GM12865 (cell line): ENCODE measurements at regions not wholly inside any gene's neighbourhood (a gene's known extent, or its start where the extent isn't known, plus 50 kb on each side); places are given as distances from the start of the nearest gene placed in this dataset.
A peak's percentile ranks its signal among the peaks of the same experiment; 100 is the strongest.
"Not testable (repeated sequence)": the region's sequence is repeated elsewhere in the genome, so short reads cannot be mapped to it uniquely, and the experiment has no call there.

ENCODE experiments used
- DNase-seq: peaks from one replicate; pipeline ENCODE4 v3.0.0; 2010; ENCODE audit warnings: low read depth
- H3K4me3 ChIP-seq: 2 replicates; pipeline ENCODE4 v1.5.1; 2011; ENCODE audit warnings: mild to moderate bottlenecking, low read depth, low read length, control low read depth
- TF ChIP-seq, protein P1 (sequence below): IDR thresholded peaks from 2 replicates; pipeline ENCODE4 v1.5.1; 2011; ENCODE audit warnings: low read length, control low read depth, low read depth, inconsistent platforms; ENCODE audit not compliant: insufficient read depth; ENCODE audit errors: missing control alignments

DNA sequence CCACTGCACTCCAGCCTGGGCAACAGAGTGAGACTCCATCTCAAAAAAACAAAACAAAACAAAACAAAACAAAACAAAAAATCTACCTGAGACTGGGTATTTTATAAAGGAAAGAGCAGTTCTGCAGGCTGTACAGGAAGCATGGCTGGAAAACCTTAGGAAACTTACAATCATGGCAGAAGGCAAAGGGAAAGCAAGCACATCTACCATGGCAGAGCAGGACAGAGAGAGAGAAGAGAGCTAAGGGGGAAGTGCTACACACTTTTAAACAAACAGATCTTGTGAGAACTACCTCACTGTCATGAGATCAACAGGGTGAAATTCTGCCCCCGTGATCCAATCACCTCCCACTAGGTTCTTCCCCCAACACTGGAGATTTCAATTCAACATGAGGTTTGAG lies 198.3 kb upstream of the SAMSN1 start:
- TF ChIP-seq, protein P1, sequence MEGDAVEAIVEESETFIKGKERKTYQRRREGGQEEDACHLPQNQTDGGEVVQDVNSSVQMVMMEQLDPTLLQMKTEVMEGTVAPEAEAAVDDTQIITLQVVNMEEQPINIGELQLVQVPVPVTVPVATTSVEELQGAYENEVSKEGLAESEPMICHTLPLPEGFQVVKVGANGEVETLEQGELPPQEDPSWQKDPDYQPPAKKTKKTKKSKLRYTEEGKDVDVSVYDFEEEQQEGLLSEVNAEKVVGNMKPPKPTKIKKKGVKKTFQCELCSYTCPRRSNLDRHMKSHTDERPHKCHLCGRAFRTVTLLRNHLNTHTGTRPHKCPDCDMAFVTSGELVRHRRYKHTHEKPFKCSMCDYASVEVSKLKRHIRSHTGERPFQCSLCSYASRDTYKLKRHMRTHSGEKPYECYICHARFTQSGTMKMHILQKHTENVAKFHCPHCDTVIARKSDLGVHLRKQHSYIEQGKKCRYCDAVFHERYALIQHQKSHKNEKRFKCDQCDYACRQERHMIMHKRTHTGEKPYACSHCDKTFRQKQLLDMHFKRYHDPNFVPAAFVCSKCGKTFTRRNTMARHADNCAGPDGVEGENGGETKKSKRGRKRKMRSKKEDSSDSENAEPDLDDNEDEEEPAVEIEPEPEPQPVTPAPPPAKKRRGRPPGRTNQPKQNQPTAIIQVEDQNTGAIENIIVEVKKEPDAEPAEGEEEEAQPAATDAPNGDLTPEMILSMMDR = no peak

GRCh38 chr21:14742119-14742518 lies 196.0 kb upstream of the SAMSN1 start:
- no peak overlapping the region for H3K4me3 ChIP-seq
- TF ChIP-seq, protein P1 = no peak
- no peak for DNase-seq

More for the DNA sequence above, 198.3 kb upstream of the SAMSN1 start:
- H3K4me3 ChIP-seq = no peak overlapping the region
- no peak for DNase-seq

DNA sequence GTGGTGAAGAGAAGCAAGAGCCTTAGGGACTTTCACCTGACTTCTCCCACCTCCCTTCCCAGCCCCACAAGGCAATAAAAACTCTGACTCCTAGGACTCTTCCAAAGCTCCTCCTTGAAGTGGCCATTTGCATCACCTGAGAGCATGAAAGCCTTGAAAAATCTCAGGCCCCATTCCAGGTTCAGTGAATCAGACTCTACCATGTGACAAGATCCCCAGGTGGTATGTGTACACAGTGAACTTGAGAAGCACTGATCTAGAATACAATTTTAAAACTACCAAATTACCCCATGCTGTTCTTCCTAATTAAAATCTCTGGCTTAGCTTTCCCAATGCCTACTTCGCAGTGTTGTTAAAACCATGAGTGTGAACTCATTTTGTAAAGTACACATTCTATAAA lies 195.1 kb upstream of the SAMSN1 start:
- no peak overlapping the region for H3K4me3 ChIP-seq
- TF ChIP-seq, protein P1 = no peak
- DNase-seq = no peak

- no peak for DNase-seq
- TF ChIP-seq, protein P1 = no peak
- H3K4me3 ChIP-seq = no peak overlapping the region
These were observed 194.6 kb upstream of the SAMSN1 start for GRCh38 chr21:14740692-14741091.

- TF ChIP-seq, protein P1 = no peak
- H3K4me3 ChIP-seq = no peak overlapping the region
- no peak for DNase-seq
These were observed 194.0 kb upstream of the SAMSN1 start for GRCh38 chr21:14740116-14740515.

GRCh38 chr21:14739590-14739989 lies 193.5 kb upstream of the SAMSN1 start:
- TF ChIP-seq, protein P1 = no peak
- peak; percentile 3 for DNase-seq
- no peak overlapping the region for H3K4me3 ChIP-seq

DNA sequence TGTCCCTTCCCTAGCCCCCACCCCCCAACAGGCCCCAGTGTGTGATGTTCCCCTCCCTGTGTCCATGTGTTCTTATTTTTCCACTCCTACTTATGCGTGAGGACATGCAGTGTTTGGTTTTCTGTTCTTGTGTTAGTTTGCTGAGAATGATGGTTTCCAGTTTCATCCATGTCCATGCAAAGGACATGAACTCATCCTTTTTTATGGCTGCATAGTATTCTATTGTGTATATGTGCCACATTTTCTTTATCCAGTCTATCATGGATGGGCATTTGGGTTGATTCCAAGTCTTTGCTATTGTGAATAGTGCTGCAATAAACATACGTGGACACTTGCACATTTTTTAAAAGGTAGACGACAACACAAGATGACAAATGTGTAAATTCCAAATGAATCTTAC lies 192.5 kb upstream of the SAMSN1 start:
- H3K4me3 ChIP-seq, DNase-seq: not testable (repeated sequence)
